ENCODE measurements at regions not wholly inside any gene's neighbourhood (a gene's known extent, or its start where the extent isn't known, plus 50 kb on each side); places are given as distances from the start of the nearest gene placed in this dataset.
A peak's percentile ranks its signal among the peaks of the same experiment; 100 is the strongest.

- H3K4me2 ChIP-seq (ENCODE audit: insufficient read depth, low read length, poor library complexity, severe bottlenecking) = no peak overlapping the region
These were observed 1212.9 kb downstream of the BCL11B start for GRCh38 chr14:98059106-98059505.

GRCh38 chr14:98062083-98062482 is 1209.9 kb downstream of the BCL11B start:
- Histone ChIP-seq H3K4me3 (ENCODE audit: low read length in 2 of 2) (no peak overlapping the region), H3K9ac (ENCODE audit: low read depth, low read length, poor library complexity) (no peak overlapping the region), H3K9me3 (replicated peaks in 1 of 2; ENCODE audit: control insufficient read depth in 2 of 2, insufficient read depth in 1 of 2, low read depth in 1 of 2, low read length in 2 of 2) (no peaks in the 10 kb centered on the region), H3K79me1 (ENCODE audit: low read depth, low read length) (no peaks in the 10 kb centered on the region), H4K8ac (ENCODE audit: low read depth, low read length) (no peak overlapping the region), H3K23ac (ENCODE audit: low read depth, low read length, poor library complexity) (no peak overlapping the region), H4K91ac (ENCODE audit: low read depth, low read length, poor library complexity) (no peak overlapping the region), H3K18ac (ENCODE audit: low read length) (no peak overlapping the region), H3K4ac (ENCODE audit: low read length) (no peak overlapping the region), H3K36me3 (replicated peaks in 1 of 2; ENCODE audit: control insufficient read depth in 2 of 2, insufficient read depth in 2 of 2, low read length in 2 of 2) (no peaks in the 10 kb centered on the region), H2BK5ac (ENCODE audit: low read length) (no peak overlapping the region), H3K14ac (ENCODE audit: low read length) (no peak overlapping the region), H3K27me3 (ENCODE audit: control insufficient read depth in 3 of 3, insufficient read depth in 3 of 3, low read depth in 1 of 3, low read length in 3 of 3) (no peaks in the 10 kb centered on the region), H2AK5ac (ENCODE audit: low read depth, low read length) (no peak overlapping the region), H2BK12ac (ENCODE audit: low read length) (no peak overlapping the region), H3K4me1 (ENCODE audit: control insufficient read depth in 2 of 2, insufficient read depth in 1 of 2, low read depth in 1 of 2, low read length in 2 of 2) (no peaks in the 10 kb centered on the region), H3K4me2 (ENCODE audit: insufficient read depth, low read length, poor library complexity, severe bottlenecking) (no peak overlapping the region), H2BK15ac (ENCODE audit: low read length) (no peak overlapping the region), H2AFZ (ENCODE audit: low read length) (no peak overlapping the region), H3K27ac (replicated peaks; ENCODE audit: low read length) (no peak overlapping the region), H2BK120ac (ENCODE audit: low read depth, low read length) (no peak overlapping the region)
- no peak for DNase-seq (ENCODE audit: low spot score)
- no CpG with 5 or more reads among the region's 10 CpGs for WGBS, 2 donors (ENCODE audit: extremely low coverage in 2 of 2, insufficient read length in 2 of 2, insufficient replicate concordance in 1 of 2)

More at GRCh38 chr14:98059106-98059505, 1212.9 kb downstream of the BCL11B start:
- no peak overlapping the region for H3K9ac ChIP-seq (ENCODE audit: low read depth, low read length, poor library complexity)
- no peak overlapping the region for H3K14ac ChIP-seq (ENCODE audit: low read length)
- H3K4ac ChIP-seq (ENCODE audit: low read length) = no peak overlapping the region
- no peak overlapping the region for H2AK5ac ChIP-seq (ENCODE audit: low read depth, low read length)
- no peak overlapping the region for H4K91ac ChIP-seq (ENCODE audit: low read depth, low read length, poor library complexity)
- H2BK120ac ChIP-seq (ENCODE audit: low read depth, low read length) = no peak overlapping the region
- no peak overlapping the region for H3K27ac ChIP-seq (replicated peaks; ENCODE audit: low read length)
- no peak overlapping the region for H2BK12ac ChIP-seq (ENCODE audit: low read length)
- H3K4me1 ChIP-seq (ENCODE audit: control insufficient read depth in 2 of 2, insufficient read depth in 1 of 2, low read depth in 1 of 2, low read length in 2 of 2) = no peaks in the 10 kb centered on the region
- no peak overlapping the region for H2AFZ ChIP-seq (ENCODE audit: low read length)
- H3K18ac ChIP-seq (ENCODE audit: low read length) = no peak overlapping the region
- no peak overlapping the region for H2BK15ac ChIP-seq (ENCODE audit: low read length)
- H2BK5ac ChIP-seq (ENCODE audit: low read length) = no peak overlapping the region
- no peaks in the 10 kb centered on the region for H3K27me3 ChIP-seq (ENCODE audit: control insufficient read depth in 3 of 3, insufficient read depth in 3 of 3, low read depth in 1 of 3, low read length in 3 of 3)
- no peaks in the 10 kb centered on the region for H3K79me1 ChIP-seq (ENCODE audit: low read depth, low read length)
- DNase-seq (ENCODE audit: low spot score) = no peak
- H4K8ac ChIP-seq (ENCODE audit: low read depth, low read length) = no peak overlapping the region
- no peaks in the 10 kb centered on the region for H3K36me3 ChIP-seq (replicated peaks in 1 of 2; ENCODE audit: control insufficient read depth in 2 of 2, insufficient read depth in 2 of 2, low read length in 2 of 2)
- H3K23ac ChIP-seq (ENCODE audit: low read depth, low read length, poor library complexity) = no peak overlapping the region
- WGBS, 2 donors (ENCODE audit: extremely low coverage in 2 of 2, insufficient read length in 2 of 2, insufficient replicate concordance in 1 of 2) = no CpG with 5 or more reads among the region's 5 CpGs
- H3K4me3 ChIP-seq (ENCODE audit: low read length in 2 of 2) = no peak overlapping the region
- H3K9me3 ChIP-seq (replicated peaks in 1 of 2; ENCODE audit: control insufficient read depth in 2 of 2, insufficient read depth in 1 of 2, low read depth in 1 of 2, low read length in 2 of 2) = no peaks in the 10 kb centered on the region

GRCh38 chr14:98069712-98070171 is 1202.3 kb downstream of the BCL11B start:
- Histone ChIP-seq H3K4me3 (ENCODE audit: low read length in 2 of 2) (no peak overlapping the region), H4K91ac (ENCODE audit: low read depth, low read length, poor library complexity) (no peak overlapping the region), H3K23ac (ENCODE audit: low read depth, low read length, poor library complexity) (no peak overlapping the region), H2BK120ac (ENCODE audit: low read depth, low read length) (no peak overlapping the region), H2AFZ (ENCODE audit: low read length) (no peak overlapping the region), H3K4ac (ENCODE audit: low read length) (no peak overlapping the region), H3K27ac (replicated peaks; ENCODE audit: low read length) (peak overlapping the region; percentile 1), H3K18ac (ENCODE audit: low read length) (peak overlapping the region; percentile 89), H3K36me3 (replicated peaks in 1 of 2; ENCODE audit: control insufficient read depth in 2 of 2, insufficient read depth in 2 of 2, low read length in 2 of 2) (no peaks in the 10 kb centered on the region), H3K4me2 (ENCODE audit: insufficient read depth, low read length, poor library complexity, severe bottlenecking) (no peak overlapping the region), H3K9ac (ENCODE audit: low read depth, low read length, poor library complexity) (no peak overlapping the region), H4K8ac (ENCODE audit: low read depth, low read length) (no peak overlapping the region), H2BK15ac (ENCODE audit: low read length) (no peak overlapping the region), H2BK12ac (ENCODE audit: low read length) (no peak overlapping the region), H2BK5ac (ENCODE audit: low read length) (no peak overlapping the region), H3K14ac (ENCODE audit: low read length) (no peak overlapping the region), H2AK5ac (ENCODE audit: low read depth, low read length) (no peak overlapping the region), H3K27me3 (ENCODE audit: control insufficient read depth in 3 of 3, insufficient read depth in 3 of 3, low read depth in 1 of 3, low read length in 3 of 3) (no peaks in the 10 kb centered on the region), H3K9me3 (replicated peaks in 1 of 2; ENCODE audit: control insufficient read depth in 2 of 2, insufficient read depth in 1 of 2, low read depth in 1 of 2, low read length in 2 of 2) (no peaks in the 10 kb centered on the region), H3K4me1 (ENCODE audit: control insufficient read depth in 2 of 2, insufficient read depth in 1 of 2, low read depth in 1 of 2, low read length in 2 of 2) (peaks cover 0 to 4% of the 10 kb centered on the region in 2 donors), H3K79me1 (ENCODE audit: low read depth, low read length) (no peaks in the 10 kb centered on the region)
- peak; percentile 33 for DNase-seq (ENCODE audit: low spot score)
- WGBS, 2 donors (ENCODE audit: extremely low coverage in 2 of 2, insufficient read length in 2 of 2, insufficient replicate concordance in 1 of 2) = no CpG with 5 or more reads among the region's 2 CpGs

- no peak overlapping the region for H3K4me3 ChIP-seq (ENCODE audit: low read length in 2 of 2)
- H3K9ac ChIP-seq (ENCODE audit: low read depth, low read length, poor library complexity) = no peak overlapping the region
- no peak overlapping the region for H2BK120ac ChIP-seq (ENCODE audit: low read depth, low read length)
- H3K36me3 ChIP-seq (replicated peaks in 1 of 2; ENCODE audit: control insufficient read depth in 2 of 2, insufficient read depth in 2 of 2, low read length in 2 of 2) = no peaks in the 10 kb centered on the region
- no peak for DNase-seq (ENCODE audit: low spot score)
- no peaks in the 10 kb centered on the region for H3K9me3 ChIP-seq (replicated peaks in 1 of 2; ENCODE audit: control insufficient read depth in 2 of 2, insufficient read depth in 1 of 2, low read depth in 1 of 2, low read length in 2 of 2)
- H3K4ac ChIP-seq (ENCODE audit: low read length) = no peak overlapping the region
- H2AK5ac ChIP-seq (ENCODE audit: low read depth, low read length) = no peak overlapping the region
- no peak overlapping the region for H4K91ac ChIP-seq (ENCODE audit: low read depth, low read length, poor library complexity)
- H2BK5ac ChIP-seq (ENCODE audit: low read length) = no peak overlapping the region
- no peak overlapping the region for H3K23ac ChIP-seq (ENCODE audit: low read depth, low read length, poor library complexity)
- no peak overlapping the region for H4K8ac ChIP-seq (ENCODE audit: low read depth, low read length)
- H3K14ac ChIP-seq (ENCODE audit: low read length) = no peak overlapping the region
- no peak overlapping the region for H3K4me2 ChIP-seq (ENCODE audit: insufficient read depth, low read length, poor library complexity, severe bottlenecking)
- H3K79me1 ChIP-seq (ENCODE audit: low read depth, low read length) = no peaks in the 10 kb centered on the region
- no peaks in the 10 kb centered on the region for H3K27me3 ChIP-seq (ENCODE audit: control insufficient read depth in 3 of 3, insufficient read depth in 3 of 3, low read depth in 1 of 3, low read length in 3 of 3)
- no peak overlapping the region for H2AFZ ChIP-seq (ENCODE audit: low read length)
- no peak overlapping the region for H2BK12ac ChIP-seq (ENCODE audit: low read length)
- H2BK15ac ChIP-seq (ENCODE audit: low read length) = no peak overlapping the region
- H3K4me1 ChIP-seq (ENCODE audit: control insufficient read depth in 2 of 2, insufficient read depth in 1 of 2, low read depth in 1 of 2, low read length in 2 of 2) = peaks cover 0 to 4% of the 10 kb centered on the region in 2 donors
- H3K18ac ChIP-seq (ENCODE audit: low read length) = no peak overlapping the region
- no peak overlapping the region for H3K27ac ChIP-seq (replicated peaks; ENCODE audit: low read length)
These were observed 1201.5 kb downstream of the BCL11B start for GRCh38 chr14:98070536-98070935.
